ENCODE measurements at regions not wholly inside any gene's neighbourhood (a gene's known extent, or its start where the extent isn't known, plus 50 kb on each side); places are given as distances from the start of the nearest gene placed in this dataset.

GRCh38 chr7:86958380-86958779, 101.1 kb downstream of the ELAPOR2 start:
- TF ChIP-seq JUN (IDR thresholded peaks at IDR 0.05; ENCODE audit: borderline replicate concordance, insufficient read depth, insufficient read length, low read depth) (no peak), CTCF (IDR thresholded peaks at IDR 0.05; ENCODE audit: extremely low read depth in 1 of 2, insufficient read depth in 1 of 2, low read depth in 1 of 2, low read length in 2 of 2) (no peak)

Measured in endothelial cell of umbilical vein (primary cell).